ENCODE measurements at regions not wholly inside any gene's neighbourhood (a gene's known extent, or its start where the extent isn't known, plus 50 kb on each side); places are given as distances from the start of the nearest gene placed in this dataset.

GRCh38 chr5:159628703-159629102 lies 287.6 kb upstream of the ADRA1B start:
- no peak for ATAC-seq (ENCODE audit: insufficient read depth, low read depth)
- TF ChIP-seq, protein P1, sequence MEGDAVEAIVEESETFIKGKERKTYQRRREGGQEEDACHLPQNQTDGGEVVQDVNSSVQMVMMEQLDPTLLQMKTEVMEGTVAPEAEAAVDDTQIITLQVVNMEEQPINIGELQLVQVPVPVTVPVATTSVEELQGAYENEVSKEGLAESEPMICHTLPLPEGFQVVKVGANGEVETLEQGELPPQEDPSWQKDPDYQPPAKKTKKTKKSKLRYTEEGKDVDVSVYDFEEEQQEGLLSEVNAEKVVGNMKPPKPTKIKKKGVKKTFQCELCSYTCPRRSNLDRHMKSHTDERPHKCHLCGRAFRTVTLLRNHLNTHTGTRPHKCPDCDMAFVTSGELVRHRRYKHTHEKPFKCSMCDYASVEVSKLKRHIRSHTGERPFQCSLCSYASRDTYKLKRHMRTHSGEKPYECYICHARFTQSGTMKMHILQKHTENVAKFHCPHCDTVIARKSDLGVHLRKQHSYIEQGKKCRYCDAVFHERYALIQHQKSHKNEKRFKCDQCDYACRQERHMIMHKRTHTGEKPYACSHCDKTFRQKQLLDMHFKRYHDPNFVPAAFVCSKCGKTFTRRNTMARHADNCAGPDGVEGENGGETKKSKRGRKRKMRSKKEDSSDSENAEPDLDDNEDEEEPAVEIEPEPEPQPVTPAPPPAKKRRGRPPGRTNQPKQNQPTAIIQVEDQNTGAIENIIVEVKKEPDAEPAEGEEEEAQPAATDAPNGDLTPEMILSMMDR (IDR thresholded peaks at IDR 0.05; ENCODE audit: borderline replicate concordance, extremely low read depth, low read length, poor library complexity, severe bottlenecking) = no peak
- no peak for TF ChIP-seq EZH2 (IDR thresholded peaks at IDR 0.05; ENCODE audit: borderline replicate concordance, low read depth, low read length, severe bottlenecking)

DNA sequence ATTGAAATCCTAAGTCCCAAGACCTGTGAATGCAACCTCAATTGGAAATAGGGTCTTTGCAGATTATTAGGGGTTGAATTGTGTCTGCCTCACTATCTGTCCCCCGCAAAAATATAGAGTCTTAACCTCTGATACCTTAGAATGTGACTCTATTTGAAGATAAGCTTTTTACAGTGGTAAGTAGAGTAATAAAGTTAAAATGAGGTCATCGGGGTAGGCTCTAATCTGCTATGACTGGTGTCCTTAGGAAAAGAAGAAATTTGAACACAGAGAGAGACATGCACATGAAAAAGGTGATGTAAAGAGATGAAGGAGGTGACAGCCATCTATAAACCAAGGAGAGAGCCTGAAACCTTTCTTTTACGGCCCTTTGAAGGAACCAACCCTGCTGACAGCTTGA lies 287.1 kb upstream of the ADRA1B start:
- Histone ChIP-seq H3K9ac (ENCODE audit: low read depth, low read length) (no peak overlapping the region), H3K4me2 (ENCODE audit: insufficient read depth, low read length) (no peak overlapping the region), H3K79me2 (ENCODE audit: insufficient read depth, low read length) (no peaks in the 10 kb centered on the region), H3K9me3 (ENCODE audit: insufficient read depth, low read length, severe bottlenecking) (no peaks in the 10 kb centered on the region), H3K4me1 (ENCODE audit: insufficient read depth, low read length) (peaks cover 10% of the 10 kb centered on the region; the same call in 1 of the 2 replicates), H2AFZ (ENCODE audit: low read depth, low read length) (no peak overlapping the region), H3K27ac (ENCODE audit: low read length) (no peak overlapping the region), H3K36me3 (ENCODE audit: insufficient read depth, low read length) (no peaks in the 10 kb centered on the region), H3K4me3 (ENCODE audit: low read depth in 1 of 2, low read length in 2 of 2) (no peak overlapping the region), H3K27me3 (ENCODE audit: insufficient read depth, low read length, poor library complexity) (no peaks in the 10 kb centered on the region), H4K20me1 (ENCODE audit: insufficient read depth, low read length) (no peaks in the 10 kb centered on the region)
- ATAC-seq (ENCODE audit: insufficient read depth, low read depth) (no peak), DNase-seq (no peak)
- TF ChIP-seq EZH2 (IDR thresholded peaks at IDR 0.05; ENCODE audit: borderline replicate concordance, low read depth, low read length, severe bottlenecking) = no peak
- TF ChIP-seq, protein P1 (IDR thresholded peaks at IDR 0.05; ENCODE audit: borderline replicate concordance, extremely low read depth, low read length, poor library complexity, severe bottlenecking) = no peak

More at GRCh38 chr5:159628703-159629102, 287.6 kb upstream of the ADRA1B start:
- no peaks in the 10 kb centered on the region for H3K36me3 ChIP-seq (ENCODE audit: insufficient read depth, low read length)
- no peaks in the 10 kb centered on the region for H3K27me3 ChIP-seq (ENCODE audit: insufficient read depth, low read length, poor library complexity)
- DNase-seq = no peak
- no peak overlapping the region for H2AFZ ChIP-seq (ENCODE audit: low read depth, low read length)
- peaks cover 10% of the 10 kb centered on the region; the same call in 1 of the 2 replicates for H3K4me1 ChIP-seq (ENCODE audit: insufficient read depth, low read length)
- H3K4me3 ChIP-seq (ENCODE audit: low read depth in 1 of 2, low read length in 2 of 2) = no peak overlapping the region
- no peak overlapping the region for H3K27ac ChIP-seq (ENCODE audit: low read length)
- H3K79me2 ChIP-seq (ENCODE audit: insufficient read depth, low read length) = no peaks in the 10 kb centered on the region
- H3K4me2 ChIP-seq (ENCODE audit: insufficient read depth, low read length) = no peak overlapping the region
- H3K9ac ChIP-seq (ENCODE audit: low read depth, low read length) = no peak overlapping the region
- H4K20me1 ChIP-seq (ENCODE audit: insufficient read depth, low read length) = no peaks in the 10 kb centered on the region
- no peaks in the 10 kb centered on the region for H3K9me3 ChIP-seq (ENCODE audit: insufficient read depth, low read length, severe bottlenecking)

GRCh38 chr5:159630545-159630944 lies 285.7 kb upstream of the ADRA1B start:
- Histone ChIP-seq H4K20me1 (ENCODE audit: insufficient read depth, low read length) (no peaks in the 10 kb centered on the region), H3K9ac (ENCODE audit: low read depth, low read length) (no peak overlapping the region), H3K4me2 (ENCODE audit: insufficient read depth, low read length) (no peak overlapping the region), H3K4me1 (ENCODE audit: insufficient read depth, low read length) (peaks cover 10% of the 10 kb centered on the region; the same call in 1 of the 2 replicates), H3K79me2 (ENCODE audit: insufficient read depth, low read length) (no peaks in the 10 kb centered on the region), H3K27ac (ENCODE audit: low read length) (no peak overlapping the region), H3K4me3 (ENCODE audit: low read depth in 1 of 2, low read length in 2 of 2) (no peak overlapping the region), H2AFZ (ENCODE audit: low read depth, low read length) (no peak overlapping the region), H3K9me3 (ENCODE audit: insufficient read depth, low read length, severe bottlenecking) (no peaks in the 10 kb centered on the region), H3K36me3 (ENCODE audit: insufficient read depth, low read length) (no peaks in the 10 kb centered on the region), H3K27me3 (ENCODE audit: insufficient read depth, low read length, poor library complexity) (no peaks in the 10 kb centered on the region)
- DNase-seq = no peak
- TF ChIP-seq, protein P1 (IDR thresholded peaks at IDR 0.05; ENCODE audit: borderline replicate concordance, extremely low read depth, low read length, poor library complexity, severe bottlenecking) = no peak
- TF ChIP-seq EZH2 (IDR thresholded peaks at IDR 0.05; ENCODE audit: borderline replicate concordance, low read depth, low read length, severe bottlenecking) = no peak
- ATAC-seq (ENCODE audit: insufficient read depth, low read depth) = no peak

DNA sequence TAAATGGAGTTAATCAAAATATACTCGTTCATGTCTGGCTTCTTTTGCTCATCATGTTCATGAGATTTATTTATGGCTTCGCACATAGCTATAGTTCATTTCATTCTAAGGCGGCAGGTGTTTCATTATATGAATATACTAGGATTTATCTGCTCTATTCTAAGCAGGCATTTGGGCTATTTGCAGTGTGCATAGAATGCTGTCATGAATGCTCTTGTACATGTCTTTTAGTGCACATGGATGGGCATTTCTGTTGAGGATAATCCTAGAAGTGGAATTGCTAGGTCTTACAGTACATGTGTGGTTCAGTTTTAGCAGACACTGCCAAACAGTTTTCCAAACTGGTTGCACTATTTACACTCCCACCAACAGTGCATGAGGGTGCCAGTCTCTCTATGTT lies 285.3 kb upstream of the ADRA1B start:
- DNase-seq = no peak
- Histone ChIP-seq H3K9me3 (ENCODE audit: insufficient read depth, low read length, severe bottlenecking) (no peaks in the 10 kb centered on the region), H4K20me1 (ENCODE audit: insufficient read depth, low read length) (no peaks in the 10 kb centered on the region), H3K36me3 (ENCODE audit: insufficient read depth, low read length) (no peaks in the 10 kb centered on the region), H3K27ac (ENCODE audit: low read length) (no peak overlapping the region), H3K27me3 (ENCODE audit: insufficient read depth, low read length, poor library complexity) (no peaks in the 10 kb centered on the region), H3K4me3 (ENCODE audit: low read depth in 1 of 2, low read length in 2 of 2) (no peak overlapping the region), H3K79me2 (ENCODE audit: insufficient read depth, low read length) (no peaks in the 10 kb centered on the region), H3K4me2 (ENCODE audit: insufficient read depth, low read length) (no peak overlapping the region), H3K9ac (ENCODE audit: low read depth, low read length) (no peak overlapping the region), H3K4me1 (ENCODE audit: insufficient read depth, low read length) (peaks cover 10% of the 10 kb centered on the region; the same call in 1 of the 2 replicates), H2AFZ (ENCODE audit: low read depth, low read length) (no peak overlapping the region)
- no peak for ATAC-seq (ENCODE audit: insufficient read depth, low read depth)
- TF ChIP-seq EZH2 (IDR thresholded peaks at IDR 0.05; ENCODE audit: borderline replicate concordance, low read depth, low read length, severe bottlenecking) = no peak
- TF ChIP-seq, protein P1 (IDR thresholded peaks at IDR 0.05; ENCODE audit: borderline replicate concordance, extremely low read depth, low read length, poor library complexity, severe bottlenecking) = no peak
